ENCODE measurements at regions not wholly inside any gene's neighbourhood (a gene's known extent, or its start where the extent isn't known, plus 50 kb on each side); places are given as distances from the start of the nearest gene placed in this dataset.

DNA sequence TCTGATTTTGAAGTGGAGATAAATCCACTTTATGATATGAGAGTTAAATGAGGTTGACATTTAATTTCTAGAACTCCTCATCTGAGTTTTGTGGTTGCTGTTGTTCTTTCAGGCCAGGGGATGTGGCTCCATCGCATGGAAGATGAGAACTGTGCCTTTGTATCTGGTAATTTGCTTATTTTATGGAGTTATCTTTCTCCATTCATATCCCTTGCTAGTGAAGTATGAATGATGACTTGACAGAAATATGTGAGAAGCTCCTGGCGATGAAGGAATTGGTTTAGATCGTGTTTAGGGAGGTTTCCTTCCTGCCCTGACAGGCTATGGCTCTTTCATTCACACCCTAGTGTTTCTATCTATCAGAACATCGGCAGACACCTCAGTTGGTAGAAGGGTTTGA is 393.7 kb downstream of the ETS1 start:
- Histone ChIP-seq H3K4me3 (ENCODE audit: insufficient read length, low read depth) (no peak overlapping the region), H3K27me3 (ENCODE audit: insufficient read depth, insufficient read length) (no peaks in the 10 kb centered on the region), H3K9me3 (ENCODE audit: insufficient read depth, low read length) (no peaks in the 10 kb centered on the region), H3K36me3 (ENCODE audit: insufficient read depth, insufficient read length, low read length) (no peaks in the 10 kb centered on the region), H3K4me1 (ENCODE audit: insufficient read depth, insufficient read length) (no peaks in the 10 kb centered on the region), H3K9ac (ENCODE audit: insufficient read length, low read depth) (no peak overlapping the region)
- TF ChIP-seq SUZ12 (IDR thresholded peaks at IDR 0.05; ENCODE audit: extremely low read depth, insufficient read depth, insufficient read length), result no peak
- DNase-seq (ENCODE audit: low read depth, low spot score), result no peak

DNA sequence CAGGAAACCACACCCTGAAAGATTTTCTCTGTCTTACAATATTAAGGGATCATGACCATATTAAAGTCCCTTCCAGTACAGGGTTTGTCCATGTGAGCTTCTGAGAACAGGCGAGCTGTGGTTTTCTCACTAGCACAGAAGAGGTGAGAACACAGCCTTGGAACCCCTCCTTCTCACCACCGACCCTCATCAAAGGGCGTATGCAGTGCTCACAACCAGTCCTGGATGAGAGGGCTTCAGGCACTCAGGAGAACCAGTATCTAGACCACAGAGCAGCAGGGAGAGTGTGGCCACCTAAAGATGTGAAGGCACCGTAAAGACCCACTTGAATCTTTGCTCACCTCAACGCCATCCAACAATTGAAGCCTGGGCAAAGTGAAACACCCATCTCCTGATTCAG is 397.0 kb downstream of the ETS1 start:
- Histone ChIP-seq H3K9me3 (ENCODE audit: insufficient read depth, low read length) (no peaks in the 10 kb centered on the region), H3K4me1 (ENCODE audit: insufficient read depth, insufficient read length) (no peaks in the 10 kb centered on the region), H3K36me3 (ENCODE audit: insufficient read depth, insufficient read length, low read length) (no peaks in the 10 kb centered on the region), H3K27me3 (ENCODE audit: insufficient read depth, insufficient read length) (no peaks in the 10 kb centered on the region), H3K4me3 (ENCODE audit: insufficient read length, low read depth) (no peak overlapping the region), H3K9ac (ENCODE audit: insufficient read length, low read depth) (no peak overlapping the region)
- DNase-seq (ENCODE audit: low read depth, low spot score), result no peak
- TF ChIP-seq YY1 (IDR thresholded peaks at IDR 0.05; ENCODE audit: insufficient read depth, insufficient read length) (no peak), ZNF274 (IDR thresholded peaks at IDR 0.05; ENCODE audit: low read depth, low read length) (no peak), SUZ12 (IDR thresholded peaks at IDR 0.05; ENCODE audit: extremely low read depth, insufficient read depth, insufficient read length) (no peak)

DNA sequence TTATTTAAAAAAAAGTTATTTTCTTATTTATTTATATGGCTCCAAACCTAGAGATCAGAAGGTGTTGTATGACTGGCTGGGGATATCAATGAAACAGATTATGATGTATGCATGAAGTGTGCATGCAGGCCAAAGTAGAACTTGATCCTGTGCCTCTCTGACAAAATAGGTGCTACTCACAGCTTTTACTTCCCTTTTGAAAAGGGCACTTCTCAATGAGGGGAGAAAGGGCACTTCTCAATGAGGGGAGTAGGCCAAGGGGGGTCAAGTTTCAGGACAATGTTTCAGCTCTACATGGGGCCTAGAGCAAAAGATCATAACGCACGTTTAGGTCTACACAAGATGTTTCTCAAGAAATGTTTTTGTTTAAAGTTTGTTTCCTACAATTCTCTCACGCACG is 397.5 kb downstream of the ETS1 start:
- Histone ChIP-seq H3K4me1 (ENCODE audit: insufficient read depth, insufficient read length) (no peaks in the 10 kb centered on the region), H3K9me3 (ENCODE audit: insufficient read depth, low read length) (no peaks in the 10 kb centered on the region), H3K36me3 (ENCODE audit: insufficient read depth, insufficient read length, low read length) (no peaks in the 10 kb centered on the region), H3K9ac (ENCODE audit: insufficient read length, low read depth) (no peak overlapping the region), H3K27me3 (ENCODE audit: insufficient read depth, insufficient read length) (no peaks in the 10 kb centered on the region), H3K4me3 (ENCODE audit: insufficient read length, low read depth) (no peak overlapping the region)
- TF ChIP-seq YY1 (IDR thresholded peaks at IDR 0.05; ENCODE audit: insufficient read depth, insufficient read length) (no peak), SUZ12 (IDR thresholded peaks at IDR 0.05; ENCODE audit: extremely low read depth, insufficient read depth, insufficient read length) (no peak), ZNF274 (IDR thresholded peaks at IDR 0.05; ENCODE audit: low read depth, low read length) (no peak)
- no peak for DNase-seq (ENCODE audit: low read depth, low spot score)

DNA sequence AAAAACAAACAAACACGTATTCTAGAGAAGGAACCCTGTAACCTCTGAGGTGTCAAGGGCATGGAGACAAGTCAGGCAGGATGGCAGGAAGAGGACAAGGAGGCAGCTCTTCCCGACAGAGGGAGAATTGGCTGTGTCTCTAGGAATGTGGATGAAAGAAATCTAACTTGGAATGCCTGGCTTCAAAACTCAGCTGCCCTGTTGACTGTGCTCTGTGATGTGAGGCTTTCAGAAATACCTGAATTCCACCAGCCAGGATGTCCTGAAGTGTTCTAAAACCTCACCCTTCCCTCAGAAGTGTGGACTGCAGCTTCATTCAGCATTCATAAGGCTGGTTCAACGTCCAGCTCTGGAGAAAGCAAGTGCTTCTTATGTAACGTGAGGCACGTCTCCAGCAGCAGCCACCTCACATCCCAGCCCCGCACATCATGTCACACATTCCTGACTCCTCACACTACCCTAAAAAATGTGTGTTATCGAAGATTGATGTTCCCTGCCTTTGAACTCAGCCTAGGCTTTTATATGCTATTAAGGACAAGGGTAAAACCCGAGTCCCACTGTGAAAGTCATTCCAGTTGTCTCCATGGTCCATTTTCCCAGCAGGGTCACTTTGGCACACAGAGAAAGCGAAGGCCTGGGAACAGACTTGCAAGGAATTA is 398.9 kb downstream of the ETS1 start:
- Histone ChIP-seq H3K36me3 (ENCODE audit: insufficient read depth, insufficient read length, low read length) (no peaks in the 10 kb centered on the region), H3K4me3 (ENCODE audit: insufficient read length, low read depth) (no peak overlapping the region), H3K27me3 (ENCODE audit: insufficient read depth, insufficient read length) (no peaks in the 10 kb centered on the region), H3K4me1 (ENCODE audit: insufficient read depth, insufficient read length) (no peaks in the 10 kb centered on the region), H3K9ac (ENCODE audit: insufficient read length, low read depth) (no peak overlapping the region), H3K9me3 (ENCODE audit: insufficient read depth, low read length) (no peaks in the 10 kb centered on the region)
- TF ChIP-seq YY1 (IDR thresholded peaks at IDR 0.05; ENCODE audit: insufficient read depth, insufficient read length), result no peak
- TF ChIP-seq ZNF274 (IDR thresholded peaks at IDR 0.05; ENCODE audit: low read depth, low read length), result no peak
- TF ChIP-seq SUZ12 (IDR thresholded peaks at IDR 0.05; ENCODE audit: extremely low read depth, insufficient read depth, insufficient read length), result no peak
- DNase-seq (ENCODE audit: low read depth, low spot score), result no peak

DNA sequence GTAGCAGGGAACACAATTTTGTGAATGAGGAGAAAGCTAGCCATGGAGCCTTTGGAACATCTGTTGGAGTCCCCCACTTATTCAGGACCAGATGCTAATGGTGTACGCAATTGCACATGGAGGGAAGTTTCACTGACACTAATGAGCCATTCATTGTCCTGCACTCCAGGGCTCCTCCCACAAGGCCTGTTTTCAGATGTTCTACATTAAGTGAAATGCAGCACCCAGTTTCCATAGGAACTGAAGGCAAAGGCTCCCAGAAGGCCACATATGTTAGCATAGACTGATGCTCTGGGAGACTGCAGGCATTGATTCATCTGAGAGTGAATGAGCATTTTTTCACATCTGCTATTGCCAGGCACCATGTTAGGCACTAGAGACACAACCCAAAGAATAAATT is 399.5 kb downstream of the ETS1 start:
- Histone ChIP-seq H3K27me3 (ENCODE audit: insufficient read depth, insufficient read length) (no peaks in the 10 kb centered on the region), H3K36me3 (ENCODE audit: insufficient read depth, insufficient read length, low read length) (no peaks in the 10 kb centered on the region), H3K9me3 (ENCODE audit: insufficient read depth, low read length) (no peaks in the 10 kb centered on the region), H3K9ac (ENCODE audit: insufficient read length, low read depth) (no peak overlapping the region), H3K4me1 (ENCODE audit: insufficient read depth, insufficient read length) (no peaks in the 10 kb centered on the region), H3K4me3 (ENCODE audit: insufficient read length, low read depth) (no peak overlapping the region)
- no peak for DNase-seq (ENCODE audit: low read depth, low spot score)
- TF ChIP-seq ZNF274 (IDR thresholded peaks at IDR 0.05; ENCODE audit: low read depth, low read length), result no peak
- TF ChIP-seq SUZ12 (IDR thresholded peaks at IDR 0.05; ENCODE audit: extremely low read depth, insufficient read depth, insufficient read length), result no peak
- TF ChIP-seq YY1 (IDR thresholded peaks at IDR 0.05; ENCODE audit: insufficient read depth, insufficient read length), result no peak

DNA sequence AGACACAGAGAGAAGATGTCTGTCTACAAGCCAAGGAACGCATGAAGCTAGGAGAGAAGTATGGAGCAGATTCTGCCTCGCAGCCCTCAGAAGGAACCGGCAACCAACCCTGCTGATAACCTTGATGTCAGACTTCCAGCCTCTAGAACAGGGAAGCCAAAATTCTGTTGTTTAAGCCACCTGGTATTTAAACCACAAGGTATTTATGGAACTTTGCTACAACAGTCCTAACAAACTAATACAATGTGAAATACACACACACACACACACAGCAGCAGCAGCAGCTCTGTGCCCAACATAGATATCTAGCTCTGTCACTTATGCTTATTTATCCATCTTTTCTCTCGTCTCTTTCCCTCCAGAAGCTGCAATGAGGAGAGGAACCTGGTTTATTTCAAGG is 400.0 kb downstream of the ETS1 start:
- H3K9me3 ChIP-seq (ENCODE audit: insufficient read depth, low read length), result no peaks in the 10 kb centered on the region
- no peak for DNase-seq (ENCODE audit: low read depth, low spot score)
- H3K36me3 ChIP-seq (ENCODE audit: insufficient read depth, insufficient read length, low read length), result no peaks in the 10 kb centered on the region
- no peaks in the 10 kb centered on the region for H3K27me3 ChIP-seq (ENCODE audit: insufficient read depth, insufficient read length)
- H3K4me3 ChIP-seq (ENCODE audit: insufficient read length, low read depth), result no peak overlapping the region
- no peaks in the 10 kb centered on the region for H3K4me1 ChIP-seq (ENCODE audit: insufficient read depth, insufficient read length)
- H3K9ac ChIP-seq (ENCODE audit: insufficient read length, low read depth), result no peak overlapping the region
- TF ChIP-seq ZNF274 (IDR thresholded peaks at IDR 0.05; ENCODE audit: low read depth, low read length) (no peak), YY1 (IDR thresholded peaks at IDR 0.05; ENCODE audit: insufficient read depth, insufficient read length) (no peak)

DNA sequence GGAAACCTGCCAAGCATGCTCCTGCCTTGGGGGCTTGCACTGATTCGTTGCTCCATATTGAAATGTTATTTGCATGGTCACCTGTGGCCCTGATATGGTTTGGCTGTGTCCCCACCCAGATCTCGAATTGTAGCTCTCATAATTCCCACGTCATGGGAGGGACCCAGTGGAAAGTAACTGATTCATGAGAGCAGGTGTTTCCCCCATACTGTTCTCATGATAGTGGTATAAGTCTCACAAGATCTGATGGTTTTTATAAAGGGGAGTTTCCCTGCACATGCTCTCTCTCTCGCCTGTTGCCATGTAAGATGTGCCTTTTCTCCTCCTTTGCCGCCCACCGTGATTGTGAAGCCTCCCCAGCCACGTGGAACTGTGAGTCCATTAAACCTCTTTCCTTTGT is 402.4 kb downstream of the ETS1 start:
- TF ChIP-seq YY1 (IDR thresholded peaks at IDR 0.05; ENCODE audit: insufficient read depth, insufficient read length), result no peak
- TF ChIP-seq SUZ12 (IDR thresholded peaks at IDR 0.05; ENCODE audit: extremely low read depth, insufficient read depth, insufficient read length), result no peak
- no peak for TF ChIP-seq ZNF274 (IDR thresholded peaks at IDR 0.05; ENCODE audit: low read depth, low read length)
- Histone ChIP-seq H3K4me1 (ENCODE audit: insufficient read depth, insufficient read length) (no peaks in the 10 kb centered on the region), H3K36me3 (ENCODE audit: insufficient read depth, insufficient read length, low read length) (no peaks in the 10 kb centered on the region), H3K9me3 (ENCODE audit: insufficient read depth, low read length) (no peaks in the 10 kb centered on the region), H3K4me3 (ENCODE audit: insufficient read length, low read depth) (no peak overlapping the region), H3K27me3 (ENCODE audit: insufficient read depth, insufficient read length) (no peaks in the 10 kb centered on the region), H3K9ac (ENCODE audit: insufficient read length, low read depth) (no peak overlapping the region)
- no peak for DNase-seq (ENCODE audit: low read depth, low spot score)

DNA sequence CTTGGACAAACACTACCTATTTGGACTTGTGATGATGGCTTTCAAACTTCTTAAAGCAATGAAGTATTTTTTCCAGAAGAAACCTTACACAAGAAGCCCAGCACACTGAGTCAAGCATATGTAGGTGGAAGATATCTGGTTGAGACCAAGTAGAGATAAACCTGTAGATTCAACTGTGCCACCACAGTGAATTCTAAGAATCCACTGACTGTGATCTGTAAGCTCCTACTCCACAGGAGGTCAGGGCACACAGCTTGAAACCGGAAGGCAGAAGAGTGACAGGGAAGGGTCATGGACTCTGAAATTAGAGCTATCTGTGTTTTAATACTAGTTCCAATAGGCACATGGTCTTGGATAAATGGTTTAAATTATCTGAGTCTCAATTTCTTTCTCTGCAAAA is 404.5 kb downstream of the ETS1 start:
- Histone ChIP-seq H3K4me1 (ENCODE audit: insufficient read depth, insufficient read length) (no peaks in the 10 kb centered on the region), H3K27me3 (ENCODE audit: insufficient read depth, insufficient read length) (no peaks in the 10 kb centered on the region), H3K9ac (ENCODE audit: insufficient read length, low read depth) (no peak overlapping the region), H3K4me3 (ENCODE audit: insufficient read length, low read depth) (no peak overlapping the region), H3K36me3 (ENCODE audit: insufficient read depth, insufficient read length, low read length) (no peaks in the 10 kb centered on the region), H3K9me3 (ENCODE audit: insufficient read depth, low read length) (no peaks in the 10 kb centered on the region)
- TF ChIP-seq SUZ12 (IDR thresholded peaks at IDR 0.05; ENCODE audit: extremely low read depth, insufficient read depth, insufficient read length), result no peak
- no peak for TF ChIP-seq YY1 (IDR thresholded peaks at IDR 0.05; ENCODE audit: insufficient read depth, insufficient read length)
- TF ChIP-seq ZNF274 (IDR thresholded peaks at IDR 0.05; ENCODE audit: low read depth, low read length), result no peak
- no peak for DNase-seq (ENCODE audit: low read depth, low spot score)
